ENCODE measurements at regions not wholly inside any gene's neighbourhood (a gene's known extent, or its start where the extent isn't known, plus 50 kb on each side); places are given as distances from the start of the nearest gene placed in this dataset.
"Not testable (repeated sequence)": the region's sequence is repeated elsewhere in the genome, so short reads cannot be mapped to it uniquely, and the experiment has no call there.

- TF ChIP-seq CTCF (conservative IDR thresholded peaks at IDR 0.05) (no peak), ZFX (IDR thresholded peaks at IDR 0.05) (no peak)
- no peak overlapping the region for H3K27ac ChIP-seq
Measured at GRCh38 chr6:167214206-167214605, 56.4 kb upstream of the GPR31 start.

- not testable (repeated sequence) for H3K27ac ChIP-seq
Measured at GRCh38 chr6:167215429-167216250, 57.9 kb upstream of the GPR31 start.

DNA sequence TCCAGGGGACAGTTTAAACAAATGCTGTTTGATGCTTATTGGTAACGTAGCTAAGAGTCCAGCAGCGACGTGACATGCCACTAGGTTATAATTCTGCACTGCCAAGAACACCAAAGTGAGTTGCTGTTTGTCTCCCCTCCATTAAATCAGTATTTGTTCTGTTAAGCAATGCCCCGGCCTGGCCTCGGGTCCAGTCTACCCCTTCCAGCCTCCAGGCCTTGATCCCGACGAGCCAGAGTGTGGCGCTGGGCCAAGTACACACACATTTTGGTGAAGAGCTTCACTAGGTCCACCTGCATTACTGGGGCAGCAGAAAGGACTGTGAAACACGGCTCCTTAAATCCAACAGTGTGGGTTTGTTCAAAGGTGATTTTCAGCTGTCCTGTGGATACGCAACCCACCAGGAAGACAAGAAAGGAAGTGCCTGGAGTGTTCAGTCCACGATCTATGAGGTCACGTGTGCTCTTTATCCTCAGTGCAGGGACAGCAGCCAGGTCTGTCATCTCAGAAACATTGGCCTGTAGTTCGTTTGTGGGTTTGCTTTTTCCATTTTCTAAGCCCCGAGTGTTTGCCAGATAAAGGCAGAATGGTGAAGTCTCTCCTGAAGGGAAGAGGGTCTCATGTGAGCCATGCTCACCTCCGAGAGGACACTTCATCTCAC lies 58.7 kb upstream of the GPR31 start:
- H3K27ac ChIP-seq: not testable (repeated sequence)

DNA sequence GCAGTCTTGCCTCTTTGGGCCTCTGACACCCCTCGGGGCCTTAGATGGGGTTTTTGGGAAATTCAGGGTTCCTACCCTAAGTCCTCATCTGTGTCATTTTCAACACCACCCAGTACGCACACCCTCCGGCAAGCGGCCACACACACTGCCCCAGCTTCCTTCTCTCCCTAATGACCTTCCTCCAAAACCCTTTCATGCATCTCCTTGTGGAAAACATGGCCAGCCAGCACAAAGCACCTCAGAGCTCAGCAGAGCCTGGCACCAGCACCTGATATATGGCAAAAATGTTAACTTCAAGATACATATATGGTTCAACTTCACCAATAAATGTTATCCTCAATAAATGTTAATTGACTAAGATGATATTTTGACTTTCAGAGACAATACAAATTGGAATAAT lies 59.3 kb upstream of the GPR31 start:
- H3K27ac ChIP-seq: not testable (repeated sequence)

- H3K27ac ChIP-seq: not testable (repeated sequence)
Measured at GRCh38 chr6:167217951-167218759, 60.4 kb upstream of the GPR31 start.

- H3K27ac ChIP-seq: not testable (repeated sequence)
Measured at GRCh38 chr6:167219079-167219478, 61.3 kb upstream of the GPR31 start.

DNA sequence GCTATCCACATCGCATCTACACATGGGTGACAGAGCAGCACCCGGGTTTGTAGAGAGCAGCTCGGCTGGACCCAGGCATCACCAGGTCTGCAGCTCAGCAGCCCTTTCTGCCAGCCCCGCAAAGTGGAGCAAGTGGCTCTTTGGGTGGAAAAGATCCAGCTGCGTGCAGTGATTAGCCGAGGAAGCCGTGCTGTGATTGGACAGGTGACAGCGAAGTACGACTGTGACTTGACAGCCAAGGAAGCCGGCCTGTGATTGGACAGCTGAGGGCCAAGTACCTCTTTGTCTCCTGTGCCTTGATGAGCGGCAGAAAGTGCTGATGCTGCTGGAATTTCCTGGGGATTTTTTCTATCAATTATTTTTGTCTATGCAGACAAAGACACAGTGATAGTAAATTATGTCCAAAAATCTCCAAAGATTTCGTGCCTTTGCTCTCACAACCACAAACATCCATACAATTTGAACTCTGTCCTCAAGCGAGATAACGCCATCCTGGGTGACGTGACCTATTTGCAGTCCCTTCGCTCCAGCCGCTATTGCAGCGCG lies 62.3 kb upstream of the GPR31 start:
- TF ChIP-seq ZFX (IDR thresholded peaks at IDR 0.05): no peak
- no peak for TF ChIP-seq CTCF (conservative IDR thresholded peaks at IDR 0.05)
- no peak overlapping the region for H3K27ac ChIP-seq

DNA sequence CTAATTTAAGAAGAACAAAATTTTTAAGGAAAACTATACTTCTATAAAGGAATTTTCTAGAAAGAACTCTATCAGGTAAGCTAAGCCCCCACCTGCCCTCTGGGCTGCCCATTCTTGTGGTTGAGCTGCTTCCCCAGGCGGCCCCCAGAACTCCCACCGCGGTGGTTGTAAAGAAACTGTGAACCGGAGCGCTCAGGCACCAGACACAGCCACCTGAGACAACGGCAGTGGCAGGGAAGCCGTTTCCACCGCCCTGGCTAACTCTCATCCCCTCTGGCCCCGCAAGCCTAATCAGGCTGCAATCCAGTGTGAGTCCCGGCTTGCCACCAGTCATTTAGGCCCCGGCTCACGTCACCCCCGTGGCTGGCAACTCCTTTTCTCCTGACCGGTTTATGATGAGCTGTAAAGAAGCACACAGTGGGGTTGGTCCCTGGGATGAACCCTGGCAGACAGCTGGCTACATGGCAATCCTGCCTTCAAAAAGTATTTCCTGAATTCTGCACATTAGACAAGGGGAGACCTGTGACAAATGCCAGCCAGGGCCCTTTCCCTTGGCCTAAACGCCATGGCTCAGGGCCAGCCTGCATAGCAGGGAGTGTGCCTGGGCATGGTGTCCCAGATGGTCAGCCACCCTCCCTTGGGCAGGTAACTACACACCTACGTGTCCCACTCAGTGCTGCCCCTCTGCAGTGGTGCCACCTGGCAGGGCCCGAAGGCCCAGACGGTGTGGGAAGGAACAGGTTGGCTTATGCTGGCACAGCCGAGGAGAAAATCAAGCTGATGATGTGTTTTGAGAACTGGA lies 63.8 kb upstream of the GPR31 start:
- TF ChIP-seq ZFX (IDR thresholded peaks at IDR 0.05) (no peak), CTCF (conservative IDR thresholded peaks at IDR 0.05) (no peak)
- no peak overlapping the region for H3K27ac ChIP-seq

DNA sequence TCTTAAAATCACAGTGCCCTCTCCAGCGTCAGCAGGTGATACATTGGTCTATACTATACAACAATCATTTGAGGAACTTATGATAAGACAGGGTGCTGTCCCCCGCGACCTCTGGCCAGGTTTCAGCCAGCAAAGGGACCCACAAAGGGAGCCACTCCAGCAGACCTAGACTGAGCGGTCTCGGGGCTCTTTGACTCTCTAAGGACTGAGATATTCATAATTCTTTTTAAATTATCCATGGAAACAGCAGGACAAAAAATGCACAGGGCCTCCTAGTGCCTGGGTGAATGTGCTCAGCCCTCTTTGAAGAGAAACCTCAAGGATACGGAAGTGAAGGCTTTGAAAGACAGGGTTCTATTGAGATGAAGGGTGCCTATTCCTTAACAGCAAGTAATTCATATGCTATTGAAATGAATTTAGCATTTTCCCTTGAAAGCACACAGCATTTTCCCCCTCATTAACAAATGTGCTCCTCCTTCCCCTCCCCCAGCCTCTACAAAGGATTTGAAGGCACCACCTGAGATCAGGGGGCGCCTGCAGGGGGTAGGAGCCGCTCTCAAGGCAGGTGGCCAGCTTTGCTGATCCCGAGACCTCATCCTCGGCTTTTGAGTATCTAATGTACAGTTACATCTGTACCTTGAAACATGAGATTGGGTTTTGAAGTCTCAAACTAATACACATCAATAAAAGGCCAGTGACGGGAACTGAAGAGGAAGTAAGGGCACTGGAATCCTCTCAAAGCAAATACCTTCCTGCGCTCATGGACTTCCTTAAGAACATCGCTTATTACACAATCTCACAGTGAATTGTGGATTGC lies 65.3 kb upstream of the UNC93A start:
- H3K27ac ChIP-seq: peak overlapping the region; percentile 72

- TF ChIP-seq ZFX (IDR thresholded peaks at IDR 0.05): no peak
- no peak for TF ChIP-seq CTCF (conservative IDR thresholded peaks at IDR 0.05)
Measured at GRCh38 chr6:167226383-167226685, 64.8 kb upstream of the UNC93A start.

More at GRCh38 chr6:167226383-167226685, 64.8 kb upstream of the UNC93A start:
- H3K27ac ChIP-seq: peak overlapping the region; percentile 72

All from C4-2B (cell line).